HepG2 (cell line): ENCODE measurements at regions not wholly inside any gene's neighbourhood (a gene's known extent, or its start where the extent isn't known, plus 50 kb on each side); places are given as distances from the start of the nearest gene placed in this dataset.

Experiments used
- E2F1 ChIP-seq: sonication (generic); formaldehyde crosslinking; IDR thresholded peaks from 2 replicates; pipeline ENCODE4 v1.5.0; 2020; ENCODE audit warnings: missing genetic modification reagents
- HDAC1 ChIP-seq: sonication (generic); formaldehyde crosslinking; IDR thresholded peaks from 2 replicates; pipeline ENCODE4 v1.5.1; 2020; ENCODE audit warnings: mild to moderate bottlenecking, missing genetic modification reagents
- HMG20A ChIP-seq: IDR thresholded peaks from 2 replicates; pipeline ENCODE4 v1.6.1; 2016; ENCODE audit warnings: borderline replicate concordance
- JUN ChIP-seq: sonication (generic); formaldehyde crosslinking; IDR thresholded peaks from 2 replicates; pipeline ENCODE4 v1.4.0; 2020; ENCODE audit warnings: mild to moderate bottlenecking, missing genetic modification reagents
- KLF13 ChIP-seq: sonication (generic); formaldehyde crosslinking; IDR thresholded peaks from 2 replicates; pipeline ENCODE4 v1.4.0; 2020; ENCODE audit warnings: mild to moderate bottlenecking, missing genetic modification reagents
- MBNL3 ChIP-seq: fragments of 250-450 bp; sonication (Bioruptor Pico); conservative IDR thresholded peaks from 2 replicates; pipeline ENCODE4 v1.8.0; 2022; ENCODE audit warnings: mild to moderate bottlenecking, inconsistent platforms
- MEF2D ChIP-seq: sonication (generic); formaldehyde crosslinking; IDR thresholded peaks from 2 replicates; pipeline ENCODE4 v1.5.1; 2020; ENCODE audit warnings: mild to moderate bottlenecking, missing genetic modification reagents
- MTA1 ChIP-seq: sonication (generic); formaldehyde crosslinking; IDR thresholded peaks from 2 replicates; pipeline ENCODE4 v1.4.0; 2020; ENCODE audit warnings: missing genetic modification reagents, mild to moderate bottlenecking, borderline replicate concordance
- NR2F2 ChIP-seq: IDR thresholded peaks from 2 replicates; pipeline ENCODE4 v1.6.1; 2012; ENCODE audit warnings: low read depth, inconsistent platforms, borderline replicate concordance
- PHB2 ChIP-seq: fragments of 450-650 bp; IDR thresholded peaks from 2 replicates; pipeline ENCODE4 v1.6.1; 2018; ENCODE audit not compliant: partially characterized antibody
- PHF21A ChIP-seq: sonication (generic); formaldehyde crosslinking; IDR thresholded peaks from 2 replicates; pipeline ENCODE4 v1.5.0; 2020; ENCODE audit warnings: mild to moderate bottlenecking, missing genetic modification reagents
- PITX1 ChIP-seq: sonication (generic); formaldehyde crosslinking; IDR thresholded peaks from 2 replicates; pipeline ENCODE4 v1.5.1; 2020; ENCODE audit warnings: mild to moderate bottlenecking, missing genetic modification reagents
- PPARG ChIP-seq: conservative IDR thresholded peaks from 2 replicates; pipeline ENCODE4 v1.6.1; 2016; ENCODE audit warnings: missing biosample characterization, missing genetic modification reagents
- RFX3 ChIP-seq: IDR thresholded peaks from 2 replicates; pipeline ENCODE4 v1.6.1; 2016; ENCODE audit warnings: missing biosample characterization, missing genetic modification reagents
- RFXANK ChIP-seq: IDR thresholded peaks from 2 replicates; pipeline ENCODE4 v1.6.1; 2016
- SATB2 ChIP-seq: sonication (generic); formaldehyde crosslinking; IDR thresholded peaks from 2 replicates; pipeline ENCODE4 v1.5.0; 2020; ENCODE audit warnings: missing genetic modification reagents
- SMC3 ChIP-seq: IDR thresholded peaks from 2 replicates; pipeline ENCODE4 v1.6.1; 2011; ENCODE audit warnings: low read length, improper control_type of control experiment
- TCF7 ChIP-seq: sonication (generic); IDR thresholded peaks from 2 replicates; pipeline ENCODE4 v1.6.1; 2016; ENCODE audit warnings: antibody characterized with exemption, low read depth
- ZBED4 ChIP-seq: sonication (generic); formaldehyde crosslinking; IDR thresholded peaks from 2 replicates; pipeline ENCODE4 v1.4.0; 2020; ENCODE audit warnings: missing genetic modification reagents, borderline replicate concordance
- ZBTB2 ChIP-seq: sonication (generic); formaldehyde crosslinking; IDR thresholded peaks from 2 replicates; pipeline ENCODE4 v1.8.0; 2022; ENCODE audit warnings: low read depth, missing genetic modification reagents
- ZFP41 ChIP-seq: sonication (generic); formaldehyde crosslinking; IDR thresholded peaks from 2 replicates; pipeline ENCODE4 v1.4.0; 2020; ENCODE audit warnings: mild to moderate bottlenecking, missing genetic modification reagents, borderline replicate concordance
- ZNF17 ChIP-seq: sonication (generic); formaldehyde crosslinking; IDR thresholded peaks from 2 replicates; pipeline ENCODE4 v1.5.0; 2020; ENCODE audit warnings: mild to moderate bottlenecking, missing genetic modification reagents
- ZNF337 ChIP-seq: sonication (generic); formaldehyde crosslinking; IDR thresholded peaks from 2 replicates; pipeline ENCODE4 v1.5.1; 2020; ENCODE audit warnings: missing genetic modification reagents, low read depth, mild to moderate bottlenecking, borderline replicate concordance
- ZNF496 ChIP-seq: sonication (generic); formaldehyde crosslinking; IDR thresholded peaks from 2 replicates; pipeline ENCODE4 v1.8.1; 2023; ENCODE audit warnings: mild to moderate bottlenecking, moderate library complexity, missing genetic modification reagents; ENCODE audit not compliant: insufficient replicate concordance
- ZNF530 ChIP-seq: sonication (generic); formaldehyde crosslinking; IDR thresholded peaks from 2 replicates; pipeline ENCODE4 v1.5.0; 2020; ENCODE audit warnings: low read depth, mild to moderate bottlenecking, missing genetic modification reagents
- ZNF619 ChIP-seq: sonication (generic); formaldehyde crosslinking; IDR thresholded peaks from 2 replicates; pipeline ENCODE4 v1.4.0; 2020; ENCODE audit warnings: mild to moderate bottlenecking, missing genetic modification reagents
- ZNF879 ChIP-seq: sonication (generic); formaldehyde crosslinking; IDR thresholded peaks from 2 replicates; pipeline ENCODE4 v1.8.1; 2023; ENCODE audit warnings: missing genetic modification reagents
- ZNF883 ChIP-seq: sonication (generic); formaldehyde crosslinking; IDR thresholded peaks from 2 replicates; pipeline ENCODE4 v1.5.1; 2020; ENCODE audit warnings: mild to moderate bottlenecking, missing genetic modification reagents; ENCODE audit errors: not compliant biosample characterization

GRCh38 chr12:16939871-16940306, 333.9 kb upstream of the LMO3 start (continued):
- no peak for TF ChIP-seq ZBTB2
- TF ChIP-seq PHF21A (CRISPR knock-in tag): 0 out of 2 replicates have a peak, but pooled peaks have one; percentile 17
- TF ChIP-seq HDAC1 (CRISPR knock-in tag): no peak
- no peak for TF ChIP-seq RFXANK (CRISPR knock-in tag)
- TF ChIP-seq RFX3: no peak
- no peak for TF ChIP-seq JUN (CRISPR knock-in tag)
- no peak for TF ChIP-seq ZBED4 (CRISPR knock-in tag)
- no peak for TF ChIP-seq PITX1 (CRISPR knock-in tag)
- TF ChIP-seq E2F1 (CRISPR knock-in tag): no peak
- TF ChIP-seq ZNF337: no peak
- no peak for TF ChIP-seq MTA1 (CRISPR knock-in tag)
- TF ChIP-seq NR2F2: no peak
- TF ChIP-seq ZFP41: no peak
- no peak for TF ChIP-seq PPARG (CRISPR knock-in tag)
- no peak for TF ChIP-seq ZNF879 (CRISPR knock-in tag)
- no peak for TF ChIP-seq ZNF17 (CRISPR knock-in tag)
- TF ChIP-seq SMC3: peak; percentile 83
- TF ChIP-seq MBNL3 (CRISPR knock-in tag): no peak
- TF ChIP-seq ZNF530 (CRISPR knock-in tag): no peak
- TF ChIP-seq HMG20A (CRISPR knock-in tag): no peak
- TF ChIP-seq SATB2 (CRISPR knock-in tag): no peak
- TF ChIP-seq PHB2: no peak
- TF ChIP-seq MEF2D (CRISPR knock-in tag): no peak
- TF ChIP-seq TCF7: no peak
- no peak for TF ChIP-seq ZNF619 (CRISPR knock-in tag)
- no peak for TF ChIP-seq ZNF883 (CRISPR knock-in tag)
- no peak for TF ChIP-seq ZNF496 (CRISPR knock-in tag)
- TF ChIP-seq KLF13: no peak
